ENCODE measurements at regions not wholly inside any gene's neighbourhood (a gene's known extent, or its start where the extent isn't known, plus 50 kb on each side); places are given as distances from the start of the nearest gene placed in this dataset.

DNA sequence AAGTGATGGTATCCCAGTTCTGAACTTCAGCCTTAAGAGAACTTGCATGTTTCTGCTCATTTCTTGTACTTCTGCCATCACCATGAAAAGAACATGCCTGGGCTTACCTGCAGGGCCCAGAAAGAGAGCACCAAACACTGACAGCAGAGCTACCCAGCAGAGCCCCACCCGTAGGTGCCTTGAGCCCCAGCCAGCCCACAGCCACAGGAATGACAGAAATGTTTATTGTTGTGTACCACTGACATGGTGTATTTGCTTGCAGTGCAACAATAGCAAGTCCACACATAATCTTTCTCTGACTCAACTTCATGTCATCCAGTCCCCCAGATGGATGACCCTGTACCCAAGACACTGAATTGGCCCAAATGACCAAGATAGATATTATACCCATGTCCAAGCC lies 195.2 kb downstream of the TSHZ3 start:
- DNase-seq: no peak

DNA sequence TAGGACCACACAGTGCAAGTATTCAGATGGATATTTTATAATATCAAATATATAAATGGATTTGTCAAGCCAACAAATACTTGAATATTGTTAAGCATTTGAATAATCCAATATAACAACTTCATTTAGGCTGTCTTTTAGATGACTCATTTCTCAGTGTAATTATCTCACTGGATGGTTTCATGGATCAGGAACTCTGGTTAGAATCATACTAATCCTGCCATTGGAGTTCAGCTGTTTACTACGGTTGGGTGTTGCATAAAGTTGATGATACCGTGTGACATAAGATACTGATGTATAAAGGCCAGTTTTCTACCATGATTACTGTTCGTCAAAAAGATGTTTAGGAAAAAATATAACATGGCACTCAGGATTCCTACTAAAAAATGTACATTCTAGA lies 196.3 kb downstream of the TSHZ3 start:
- DNase-seq: no peak

DNA sequence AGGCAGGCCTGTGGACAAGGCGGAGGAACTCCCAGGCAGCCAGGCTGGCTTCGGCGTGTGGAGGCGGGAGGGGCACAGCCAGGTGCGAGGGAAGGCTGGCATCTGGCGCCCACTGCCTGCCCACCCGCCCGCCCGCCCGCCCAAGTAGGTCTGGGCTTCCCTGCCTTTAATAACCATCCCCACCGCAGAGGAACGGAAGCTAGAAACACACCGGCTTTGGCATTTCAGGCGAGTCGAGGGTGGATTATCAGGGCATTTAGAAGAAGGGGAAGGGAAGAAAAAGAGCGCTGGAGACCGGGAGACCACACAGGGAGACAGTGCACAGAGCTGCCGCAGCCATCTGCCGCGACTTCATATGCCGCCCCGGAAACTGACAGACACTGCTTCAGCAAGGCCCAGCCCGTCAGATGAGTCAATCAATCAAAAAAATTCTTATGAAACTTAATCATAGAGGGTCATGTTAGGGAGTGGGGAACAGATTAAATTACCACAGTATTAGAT lies 199.7 kb downstream of the TSHZ3 start:
- DNase-seq: no peak

DNA sequence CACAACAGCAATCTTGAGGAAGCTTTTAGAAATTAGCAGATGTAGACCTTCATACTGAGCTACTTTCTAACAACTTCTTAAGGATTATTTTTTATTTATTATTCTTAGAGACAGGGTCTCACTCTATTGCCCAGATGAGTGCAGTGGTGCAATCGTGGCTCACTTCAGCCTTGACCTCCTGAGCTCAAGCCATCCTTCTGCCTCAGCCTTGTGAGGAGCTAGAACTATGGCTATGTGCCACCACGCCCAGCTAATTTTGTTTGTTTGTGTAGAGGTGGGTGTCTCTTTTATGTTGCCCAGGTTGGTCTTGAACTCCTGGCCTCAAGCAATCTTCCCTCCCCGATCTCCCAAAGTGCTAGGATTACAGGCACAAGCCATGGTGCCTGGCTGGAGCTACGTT lies 200.6 kb downstream of the TSHZ3 start:
- no peak for DNase-seq

DNA sequence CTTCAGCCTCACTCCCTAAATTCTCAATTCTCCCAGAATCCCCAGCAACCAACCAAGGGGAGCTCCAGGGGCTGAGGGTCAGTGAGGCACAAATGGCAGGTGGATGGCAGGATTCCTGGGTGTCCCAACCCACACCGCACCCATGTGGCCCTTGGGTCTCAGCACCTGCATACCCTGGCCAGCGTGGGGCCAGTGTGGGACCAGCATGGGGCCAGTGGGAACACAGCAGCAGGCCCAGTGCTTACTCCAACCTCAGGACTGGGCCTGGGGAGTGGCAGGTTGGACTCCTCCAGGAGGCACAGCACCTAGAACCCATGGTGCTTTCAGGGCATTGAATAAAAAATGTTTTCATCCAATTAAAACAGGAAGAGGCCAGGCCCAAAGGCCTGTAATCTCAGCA lies 202.0 kb downstream of the TSHZ3 start:
- no peak for DNase-seq

DNA sequence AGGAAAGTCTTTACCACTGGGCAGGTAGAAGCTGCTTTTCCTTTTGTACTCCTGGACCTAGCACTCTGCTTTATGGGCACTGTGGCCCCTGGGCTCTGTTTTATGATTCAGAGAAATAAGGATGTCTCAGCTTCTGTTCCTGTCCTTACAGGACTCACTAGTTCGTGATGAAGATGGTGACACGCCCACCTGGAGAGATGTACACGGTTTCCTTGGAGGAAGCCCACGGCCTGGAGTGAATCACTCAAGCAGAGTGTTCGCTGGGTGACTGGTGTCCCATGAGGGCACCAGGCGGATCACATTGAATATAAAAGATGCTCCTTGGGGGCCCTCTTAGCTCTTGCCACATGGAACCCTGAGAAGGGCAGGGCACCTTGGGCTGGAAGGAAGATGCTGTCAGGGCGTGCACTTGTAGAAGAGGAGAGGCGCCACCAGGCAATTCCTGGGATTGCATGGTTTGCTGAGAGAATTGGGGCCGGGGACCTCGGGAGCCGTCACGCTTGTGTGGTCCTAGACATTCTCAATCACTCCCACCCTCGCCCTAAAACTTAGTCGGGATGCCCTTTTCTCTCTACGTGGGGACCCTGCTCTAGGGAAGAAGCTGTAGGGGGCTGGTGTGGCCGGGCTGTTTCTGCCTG lies 202.6 kb downstream of the TSHZ3 start:
- no peak for DNase-seq

DNA sequence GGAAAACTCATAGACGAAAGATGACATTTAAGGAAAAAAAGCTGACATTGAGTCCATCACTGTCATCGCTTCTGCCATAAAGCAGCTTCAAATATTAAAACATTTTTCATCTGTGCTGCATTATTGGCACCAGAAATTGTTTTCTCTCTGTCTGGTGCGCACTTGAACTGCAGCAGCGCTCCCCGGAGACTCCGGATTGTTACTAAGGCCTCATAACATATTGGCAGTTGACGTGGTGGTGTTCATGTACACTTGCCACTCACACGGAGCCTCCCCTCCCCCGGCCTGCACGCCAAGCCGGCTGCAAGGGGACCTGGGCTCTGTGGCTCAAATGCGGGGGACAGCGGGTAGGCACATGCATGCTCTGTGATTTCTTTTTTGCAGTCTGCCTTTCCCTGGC lies 203.2 kb downstream of the TSHZ3 start:
- DNase-seq: no peak

DNA sequence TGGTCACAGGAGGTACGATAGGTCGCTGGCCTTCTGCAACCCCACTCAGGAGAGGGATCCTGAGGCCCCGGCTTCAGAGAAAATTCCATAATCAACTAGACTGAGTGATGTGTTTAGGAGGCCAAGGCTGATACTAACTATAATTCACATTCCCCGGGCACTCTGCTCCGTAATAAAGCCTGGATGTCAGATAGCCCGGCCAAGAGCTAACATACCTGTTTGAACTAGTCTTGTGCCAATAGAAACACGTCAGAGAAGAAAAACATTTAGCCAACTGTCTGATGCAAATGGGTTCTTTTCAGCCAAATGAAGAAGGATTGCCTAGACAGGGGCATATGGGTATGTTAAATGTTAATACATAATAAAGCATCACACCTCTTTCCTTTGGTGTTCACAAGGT lies 204.2 kb downstream of the TSHZ3 start:
- no peak for DNase-seq

DNA sequence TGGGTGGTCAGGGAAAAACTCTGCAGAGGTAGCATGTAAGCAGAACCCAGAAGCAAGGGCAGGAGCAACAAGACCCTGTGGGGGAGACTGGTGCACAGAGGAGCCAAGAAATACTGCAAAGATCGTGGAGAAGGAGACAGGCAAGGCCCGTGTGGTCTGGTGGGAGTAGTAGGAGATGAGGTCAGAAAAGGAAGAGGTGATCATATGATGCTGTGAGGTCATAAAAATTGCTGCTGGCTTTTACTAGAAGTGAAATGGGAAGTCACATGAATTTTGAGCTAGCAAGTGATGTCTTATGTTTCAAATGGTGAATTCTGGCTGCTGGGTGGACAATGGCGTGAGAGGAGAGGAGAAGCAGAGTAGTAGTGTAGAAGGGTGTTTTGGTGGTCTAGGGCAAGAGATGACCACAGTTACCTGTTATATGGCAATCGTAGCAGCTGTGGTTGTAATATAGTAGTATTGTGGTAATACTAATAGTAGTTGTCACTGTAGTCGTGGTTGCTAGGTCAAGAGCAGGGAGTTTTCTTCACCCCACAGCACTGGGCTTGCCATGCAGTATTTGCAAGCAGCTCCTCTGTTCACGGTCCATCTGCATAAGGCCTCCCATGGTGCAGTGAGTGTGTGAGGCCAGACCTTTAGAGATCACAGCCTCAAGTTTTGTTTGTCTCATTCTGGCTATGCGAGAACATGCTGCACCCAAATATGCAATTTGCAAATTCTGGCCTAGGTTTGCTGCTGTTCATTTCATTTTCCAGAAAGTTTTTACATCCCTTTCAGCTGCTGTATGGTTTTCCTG lies 205.0 kb downstream of the TSHZ3 start:
- no peak for DNase-seq

DNA sequence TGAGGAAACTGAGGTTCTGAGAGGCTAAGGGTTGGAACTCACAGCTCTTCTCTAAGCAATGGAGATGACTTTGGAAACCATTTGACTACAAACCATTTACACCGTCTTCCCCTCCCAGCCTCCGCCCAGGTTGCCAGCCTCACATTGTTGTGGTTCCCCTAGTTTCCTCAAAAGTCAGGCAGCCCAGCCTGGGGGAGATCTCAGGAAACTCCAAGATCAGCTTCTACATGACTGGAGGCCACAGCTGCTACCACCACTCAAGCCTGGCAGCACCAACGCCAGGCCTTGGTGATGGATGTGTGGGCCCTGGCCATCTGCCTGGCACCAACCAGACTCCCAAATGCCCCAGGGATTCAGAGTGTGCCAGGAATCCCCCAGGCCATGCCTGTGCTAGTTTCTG lies 207.9 kb downstream of the TSHZ3 start:
- no peak for DNase-seq

DNA sequence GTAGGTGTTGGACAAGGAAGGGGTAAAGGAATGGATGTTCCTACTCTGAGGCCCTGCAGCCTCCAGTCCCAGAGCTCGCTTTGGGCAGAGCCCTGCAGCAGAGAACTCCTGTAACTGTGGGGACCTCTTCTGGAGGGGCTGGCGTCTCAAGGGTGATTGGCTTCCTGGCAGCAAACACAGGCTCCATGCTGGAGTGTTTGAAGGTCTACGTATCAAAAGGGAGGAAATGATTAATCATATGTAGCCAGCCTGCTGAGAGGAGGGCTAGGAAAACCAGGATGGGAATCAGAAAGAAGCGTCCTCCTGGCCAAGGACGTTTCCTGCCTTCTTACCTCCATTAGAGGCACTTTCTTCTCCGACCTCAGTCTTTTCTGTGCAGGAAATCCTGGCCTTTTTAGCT lies 208.5 kb downstream of the TSHZ3 start:
- DNase-seq: no peak

DNA sequence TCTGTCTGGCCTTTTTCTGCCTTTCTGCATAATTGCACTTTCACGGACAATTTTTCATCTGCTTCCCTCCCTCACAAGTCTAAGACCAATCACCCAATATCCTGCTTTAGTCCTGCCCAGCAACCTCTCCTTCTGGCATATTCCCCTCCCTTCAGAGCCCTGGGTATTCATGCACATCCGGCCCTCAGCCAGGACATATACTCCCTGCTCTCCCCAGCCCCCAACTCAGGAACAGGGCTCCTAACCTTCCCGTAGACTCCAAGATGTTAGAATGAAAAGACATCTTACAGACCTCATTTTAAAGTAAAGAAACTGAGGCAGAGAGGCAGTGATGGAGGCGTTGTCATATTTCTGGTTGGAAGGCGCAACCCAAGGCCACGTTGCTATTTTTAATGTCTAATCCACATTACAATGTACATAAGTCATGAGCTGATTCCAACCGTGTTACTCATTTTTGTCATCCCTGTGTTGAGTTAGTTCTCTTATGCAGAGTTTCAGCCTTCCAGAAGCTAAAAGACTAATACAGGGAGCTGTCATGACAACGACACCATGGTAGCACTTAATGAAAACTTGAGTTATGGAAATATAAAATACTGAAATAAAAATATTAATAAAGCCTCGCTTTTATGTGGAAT lies 209.2 kb downstream of the TSHZ3 start:
- no peak for DNase-seq

DNA sequence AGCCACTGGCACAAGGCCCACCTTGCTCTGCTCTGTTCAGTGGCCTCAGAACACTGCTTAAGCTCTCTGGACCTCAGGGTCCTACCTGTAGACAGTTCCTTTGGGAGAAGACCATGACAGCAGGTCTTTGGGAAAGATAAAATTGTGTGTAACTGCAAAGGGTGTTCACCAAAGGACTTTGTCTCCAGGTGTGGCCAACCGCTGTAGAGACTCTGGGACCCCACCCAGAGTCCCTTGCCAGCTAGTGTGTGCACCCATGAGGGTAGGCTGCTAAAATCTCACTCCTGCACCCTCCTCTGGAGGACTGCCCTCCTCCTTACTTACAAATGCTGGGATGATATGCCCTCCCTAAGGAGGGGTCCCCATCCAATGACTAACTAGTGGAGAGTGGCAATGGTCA lies 211.2 kb downstream of the TSHZ3 start:
- no peak for DNase-seq

DNA sequence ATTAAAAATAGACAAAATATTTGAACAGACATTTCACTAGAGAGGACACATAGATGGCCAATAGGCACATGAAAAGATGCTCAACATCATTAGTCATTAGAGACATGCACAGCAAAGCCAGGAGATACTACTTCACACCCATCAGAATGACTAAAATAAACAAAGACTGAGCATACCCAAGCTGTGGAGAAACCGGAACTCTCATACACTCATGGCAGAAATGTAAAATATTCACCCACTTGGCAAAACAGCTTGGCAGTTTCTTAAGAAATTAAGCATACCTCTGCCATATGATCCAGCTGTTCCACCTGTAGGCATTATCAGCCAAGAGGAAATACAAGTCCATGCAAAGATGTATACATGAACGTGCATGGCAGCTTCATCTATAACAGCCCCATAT lies 213.4 kb downstream of the TSHZ3 start:
- DNase-seq: no peak

DNA sequence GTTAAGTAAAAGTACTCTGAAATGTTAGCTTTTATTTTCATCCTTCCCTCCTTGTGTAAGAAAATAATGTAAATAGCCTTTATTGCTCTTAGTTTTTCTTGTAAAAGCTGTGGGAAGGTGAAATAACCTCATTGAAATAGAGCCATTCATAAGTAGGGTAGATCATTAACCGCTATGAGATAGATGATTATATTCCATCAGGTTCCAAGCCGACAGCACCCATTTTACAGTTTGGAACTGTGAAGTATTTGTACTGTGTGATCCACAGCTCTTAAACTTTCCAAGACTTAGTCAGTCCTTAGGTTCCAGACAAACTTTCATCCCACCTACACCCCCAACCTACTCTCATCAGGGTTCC lies 216.5 kb downstream of the TSHZ3 start:
- no peak for DNase-seq

DNA sequence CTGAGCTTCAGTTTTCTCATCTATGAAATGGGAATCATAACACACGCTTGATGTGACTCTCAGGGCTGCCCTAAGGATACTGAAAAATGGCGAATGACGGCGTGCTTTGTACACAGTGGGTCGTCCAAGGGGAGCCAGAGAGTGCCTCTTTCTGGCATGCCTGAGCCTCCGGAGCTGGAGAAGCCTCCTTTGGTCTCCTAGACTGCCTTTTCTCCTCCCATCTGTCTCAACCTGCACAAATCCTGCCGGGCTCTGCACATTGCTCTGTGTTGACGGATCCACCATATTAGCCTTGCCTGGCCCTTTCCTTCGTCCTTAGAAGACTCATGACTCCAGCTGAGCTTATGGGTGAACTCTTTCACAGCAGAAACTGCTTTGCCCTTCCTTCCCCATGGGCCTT lies 220.9 kb downstream of the TSHZ3 start:
- no peak for DNase-seq

DNA sequence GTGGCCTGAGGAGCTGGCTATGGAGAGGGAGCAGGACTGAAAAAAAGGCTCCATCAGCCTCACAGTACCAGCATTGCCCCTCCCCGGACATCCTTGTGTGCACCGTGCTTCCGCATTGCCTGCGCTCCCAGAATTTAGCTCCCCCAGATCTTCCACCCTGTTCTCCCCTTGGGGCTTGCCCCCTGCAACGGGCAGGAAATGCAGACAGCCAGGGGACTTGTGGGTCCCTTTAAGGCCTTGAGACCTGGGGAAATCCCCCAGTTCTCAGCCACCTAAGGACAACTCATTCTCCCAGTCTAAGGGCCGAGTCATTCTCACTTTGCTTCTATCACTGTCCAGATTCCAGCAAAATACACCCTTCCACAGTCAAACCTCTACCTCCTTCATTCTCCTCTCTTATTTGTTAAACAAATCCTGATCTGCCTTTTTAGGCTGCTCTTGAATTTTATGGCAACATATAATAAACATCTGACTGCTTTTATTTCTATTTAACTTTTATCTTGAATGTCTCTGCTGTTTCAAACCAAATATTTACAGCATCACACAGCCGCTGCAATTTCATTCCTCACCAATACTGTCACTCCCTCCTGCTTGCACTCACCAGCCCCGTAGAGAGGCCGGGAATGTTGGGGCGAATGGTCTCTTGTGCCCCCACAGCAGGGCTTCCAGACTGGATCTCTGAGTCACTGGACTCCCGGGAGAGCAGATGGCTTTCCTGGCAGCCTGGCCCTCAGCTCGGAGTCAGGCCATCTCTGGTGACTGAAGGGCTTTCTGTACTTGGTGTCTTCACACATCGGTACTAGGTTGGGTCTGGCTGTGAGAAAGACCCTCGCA lies 221.9 kb downstream of the TSHZ3 start:
- DNase-seq: no peak

DNA sequence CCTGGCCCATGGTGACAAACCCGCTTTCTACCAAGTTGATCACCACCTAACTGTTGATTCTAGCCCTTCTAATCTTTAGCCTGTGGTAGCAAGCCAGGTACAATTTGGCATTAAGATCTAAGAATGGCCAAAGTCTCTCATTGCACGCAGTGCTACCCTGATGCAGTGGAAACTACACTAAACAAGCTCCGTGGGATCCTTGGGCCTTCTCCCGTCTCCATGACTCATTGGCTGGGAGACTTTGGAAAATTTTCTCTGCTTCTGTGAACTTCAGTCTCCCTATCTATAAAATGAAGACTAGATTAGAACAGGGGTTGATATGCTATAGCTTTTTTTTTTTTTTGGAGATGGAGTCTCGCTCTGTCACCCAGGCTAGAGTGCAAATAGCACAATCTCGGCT lies 223.0 kb downstream of the TSHZ3 start:
- no peak for DNase-seq

DNA sequence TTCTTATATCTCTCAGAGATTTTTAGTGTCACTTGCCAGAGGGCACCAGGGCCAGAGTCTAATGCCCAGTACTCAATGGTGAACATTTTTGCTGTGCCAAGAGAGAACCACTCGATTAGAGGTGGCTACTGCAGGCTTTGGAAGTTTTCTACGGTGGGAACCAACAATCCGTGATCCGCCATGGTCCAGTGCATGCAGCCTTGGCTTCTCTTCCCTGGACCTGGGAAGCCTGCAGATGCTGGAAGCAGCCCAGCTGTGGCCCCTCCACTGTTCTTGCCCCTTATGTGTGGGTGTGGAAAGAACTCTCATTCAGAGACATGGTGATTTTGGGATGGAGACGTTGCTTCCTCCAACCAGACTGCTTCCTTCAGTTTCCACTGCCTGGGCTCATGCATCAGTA lies 224.2 kb downstream of the TSHZ3 start:
- no peak for DNase-seq

DNA sequence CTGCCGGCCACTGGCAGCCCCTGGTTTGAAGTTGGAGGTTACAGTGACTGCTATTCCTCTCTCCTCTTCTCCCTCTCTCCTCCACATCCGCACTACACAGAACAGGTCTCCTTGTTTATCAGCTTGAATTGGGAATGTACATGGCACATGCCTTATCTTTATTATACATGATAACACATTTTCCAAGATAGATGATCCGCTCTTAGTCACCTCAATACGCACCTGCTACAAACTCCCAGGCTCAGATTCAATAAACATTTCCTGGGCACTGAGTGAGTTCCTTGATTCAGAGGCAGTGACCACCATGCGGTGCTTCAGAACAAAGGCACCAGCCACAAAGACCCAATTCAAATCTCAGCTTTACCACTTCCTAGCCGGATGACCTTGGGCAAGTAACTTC lies 227.7 kb downstream of the TSHZ3 start:
- no peak for DNase-seq

DNA sequence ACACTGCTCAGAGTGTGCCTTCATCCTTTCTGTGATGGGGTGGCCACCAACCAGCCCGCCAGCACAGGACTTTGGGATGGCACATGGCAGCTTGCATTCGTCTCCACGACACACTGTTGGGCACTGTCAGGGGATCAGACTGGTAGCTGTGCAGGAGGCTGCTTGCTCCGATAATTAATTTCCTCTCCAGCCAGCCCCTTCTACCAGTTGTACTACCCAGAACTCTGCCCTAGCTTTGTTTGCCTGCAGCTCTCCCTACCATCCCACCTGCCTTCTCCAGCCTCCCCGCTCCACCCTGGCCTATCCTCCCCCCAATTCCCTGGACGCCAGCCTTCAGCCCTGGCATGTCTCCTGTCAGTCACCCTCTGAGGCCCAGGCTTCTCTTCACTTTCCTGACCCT lies 228.3 kb downstream of the TSHZ3 start:
- no peak for DNase-seq

DNA sequence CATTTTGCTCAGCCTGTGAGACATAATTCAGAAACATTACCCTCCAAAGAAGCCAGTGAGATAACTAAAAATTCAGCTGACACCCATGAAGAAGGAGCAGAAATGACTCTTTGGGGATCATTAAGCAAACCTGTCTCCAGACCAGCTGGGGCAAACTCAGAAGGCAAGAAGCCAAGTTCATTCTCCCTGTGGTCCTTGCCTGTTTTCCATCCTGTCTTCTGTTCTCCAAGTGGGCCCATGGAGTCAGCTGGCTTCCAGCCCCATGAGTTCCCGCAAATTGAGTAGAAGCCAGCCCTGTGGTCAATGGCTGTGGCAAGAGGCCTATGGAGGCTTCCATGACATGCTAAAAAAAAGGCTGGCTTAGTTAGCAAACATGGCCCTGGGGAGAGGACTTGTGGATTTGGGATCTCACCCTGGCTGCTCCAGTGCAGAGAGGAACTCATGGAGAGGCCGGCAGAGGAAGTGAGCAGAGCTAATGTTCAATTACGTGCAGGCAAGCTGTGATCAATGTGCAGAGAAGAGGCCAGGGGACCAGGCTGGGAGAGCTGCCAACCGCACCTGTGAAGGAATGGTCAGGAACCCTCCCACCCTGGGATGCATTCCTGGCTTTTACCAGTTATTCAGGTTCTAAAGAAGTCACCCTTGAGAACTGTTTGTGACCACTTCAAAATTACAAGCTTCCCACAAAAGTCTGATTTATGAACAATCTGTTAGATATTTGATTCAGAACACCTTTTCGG lies 229.1 kb downstream of the TSHZ3 start:
- no peak for DNase-seq

DNA sequence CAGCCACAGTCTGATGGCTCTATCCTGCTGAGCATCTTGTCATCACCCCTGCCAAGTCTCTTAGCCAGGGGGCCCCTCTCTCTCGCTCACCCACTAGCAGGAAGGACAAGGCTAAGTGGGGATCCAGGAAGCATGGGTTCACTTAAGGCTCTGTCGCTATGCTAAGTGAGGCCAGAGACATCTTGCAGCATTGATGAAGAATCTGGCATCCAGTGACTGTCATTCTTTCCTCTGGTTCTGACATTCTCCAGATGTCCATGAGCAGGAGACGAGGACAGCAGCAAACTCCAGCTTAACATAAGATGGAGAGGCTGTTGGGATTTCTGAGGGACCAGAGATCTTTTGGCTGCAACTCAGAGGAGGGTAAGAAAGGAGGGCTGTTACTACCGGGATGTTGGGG lies 230.2 kb downstream of the TSHZ3 start:
- no peak for DNase-seq
